ENCODE measurements at regions not wholly inside any gene's neighbourhood (a gene's known extent, or its start where the extent isn't known, plus 50 kb on each side); places are given as distances from the start of the nearest gene placed in this dataset.
"Not testable (repeated sequence)": the region's sequence is repeated elsewhere in the genome, so short reads cannot be mapped to it uniquely, and the experiment has no call there.

- no peak for ATAC-seq (ENCODE audit: insufficient number of reproducible peaks, low FRiP score, low read depth)
- no peaks in the 10 kb centered on the region for H3K9me3 ChIP-seq
- no peak overlapping the region for H3K27ac ChIP-seq
- no peak for TF ChIP-seq CTCF (IDR thresholded peaks at IDR 0.05)
- H3K4me3 ChIP-seq: no peak overlapping the region
- no peaks in the 10 kb centered on the region for H3K27me3 ChIP-seq (replicated peaks; ENCODE audit: insufficient read depth)
- no peaks in the 10 kb centered on the region for H3K36me3 ChIP-seq
- no peak for DNase-seq (ENCODE audit: low spot score)
- H3K4me1 ChIP-seq (ENCODE audit: control insufficient read depth in 1 of 2, low read depth in 2 of 2): peaks cover 11 to 39% of the 10 kb centered on the region in 2 donors
Measured at GRCh38 chr12:58420503-58420902, 479.1 kb downstream of the ATP23 start.

GRCh38 chr12:58421990-58422389, 480.6 kb downstream of the ATP23 start:
- Histone ChIP-seq H3K27me3 (replicated peaks; ENCODE audit: insufficient read depth) (no peaks in the 10 kb centered on the region), H3K4me3 (no peak overlapping the region), H3K9me3 (no peaks in the 10 kb centered on the region), H3K4me1 (ENCODE audit: control insufficient read depth in 1 of 2, low read depth in 2 of 2) (peaks cover 20 to 45% of the 10 kb centered on the region in 2 donors), H3K36me3 (no peaks in the 10 kb centered on the region), H3K27ac (no peak overlapping the region)
- ATAC-seq (ENCODE audit: insufficient number of reproducible peaks, low FRiP score, low read depth) (no peak), DNase-seq (ENCODE audit: low spot score) (no peak)
- no peak for TF ChIP-seq CTCF (IDR thresholded peaks at IDR 0.05)

- ATAC-seq (ENCODE audit: insufficient number of reproducible peaks, low FRiP score, low read depth) (no peak), DNase-seq (ENCODE audit: low spot score) (no peak)
- Histone ChIP-seq H3K4me3 (peak overlapping the region; percentile 40), H3K9me3 (no peaks in the 10 kb centered on the region), H3K27ac (peak overlapping the region; percentile 79 to 81), H3K27me3 (replicated peaks; ENCODE audit: insufficient read depth) (no peaks in the 10 kb centered on the region), H3K36me3 (no peaks in the 10 kb centered on the region), H3K4me1 (ENCODE audit: control insufficient read depth in 1 of 2, low read depth in 2 of 2) (peaks cover 20 to 44% of the 10 kb centered on the region in 2 donors)
- no peak for TF ChIP-seq CTCF (IDR thresholded peaks at IDR 0.05)
Measured at GRCh38 chr12:58424735-58425392, 483.5 kb downstream of the ATP23 start.

GRCh38 chr12:58425481-58426392, 484.4 kb downstream of the ATP23 start:
- peaks cover 20 to 35% of the 10 kb centered on the region in 2 donors for H3K4me1 ChIP-seq (ENCODE audit: control insufficient read depth in 1 of 2, low read depth in 2 of 2)
- H3K4me3 ChIP-seq: peak overlapping the region; percentile 40
- peak overlapping the region; percentile 79 to 81 for H3K27ac ChIP-seq
- H3K36me3 ChIP-seq: no peaks in the 10 kb centered on the region
- no peaks in the 10 kb centered on the region for H3K9me3 ChIP-seq
- ATAC-seq (ENCODE audit: insufficient number of reproducible peaks, low FRiP score, low read depth) (peak; percentile 88), DNase-seq (ENCODE audit: low spot score) (no peak)
- TF ChIP-seq CTCF (IDR thresholded peaks at IDR 0.05): no peak
- no peaks in the 10 kb centered on the region for H3K27me3 ChIP-seq (replicated peaks; ENCODE audit: insufficient read depth)

GRCh38 chr12:58426437-58426836, 485.1 kb downstream of the ATP23 start:
- Histone ChIP-seq H3K27ac (peak overlapping the region; percentile 79 to 81), H3K4me1 (ENCODE audit: control insufficient read depth in 1 of 2, low read depth in 2 of 2) (peaks cover 20 to 32% of the 10 kb centered on the region in 2 donors)
- not testable (repeated sequence) for DNase-seq (ENCODE audit: low spot score); H3K27me3 ChIP-seq (replicated peaks; ENCODE audit: insufficient read depth); H3K4me3 ChIP-seq; H3K36me3 ChIP-seq; ATAC-seq (ENCODE audit: insufficient number of reproducible peaks, low FRiP score, low read depth); H3K9me3 ChIP-seq

All from thoracic aorta (tissue), 2 donors.